Prostate gland (tissue), 2 donors: ENCODE measurements at regions not wholly inside any gene's neighbourhood (a gene's known extent, or its start where the extent isn't known, plus 50 kb on each side); places are given as distances from the start of the nearest gene placed in this dataset.

Experiments used
- DNase-seq: peaks from one replicate; pipeline ENCODE4 v3.0.0-alpha.2; 2019; ENCODE audit warnings: low spot score
- H3K27ac ChIP-seq, 2 donors: fragments of 200-600 bp; sonication (generic); 2 replicates each; pipeline ENCODE4 v1.5.1; 2017 to 2019
- H3K27me3 ChIP-seq: fragments of 200-600 bp; sonication (generic); replicated peaks from 2 replicates; pipeline ENCODE4 v1.5.1; 2019; ENCODE audit not compliant: insufficient read depth
- H3K36me3 ChIP-seq, 2 donors: fragments of 200-600 bp; sonication (generic); 1 replicate in 1 of 2; 2 replicates in 1 of 2; pipeline versions ENCODE4 v1.5.1 to v1.8.1; 2017 to 2019
- H3K4me1 ChIP-seq: fragments of 200-600 bp; sonication (generic); replicated peaks from 2 replicates; pipeline ENCODE4 v1.5.1; 2019
- H3K4me3 ChIP-seq, 2 donors: fragments of 200-600 bp; sonication (generic); 2 replicates each; pipeline ENCODE4 v1.5.1; 2017 to 2019
- H3K9me3 ChIP-seq: fragments of 200-600 bp; sonication (generic); 2 replicates; pipeline ENCODE4 v1.5.1; 2017
- CTCF ChIP-seq, 4 experiments: fragments of 200-600 bp in 2 of 4; fragments of 450-650 bp in 2 of 4; sonication (generic) in 2 of 4; IDR thresholded peaks; 1 replicate in 3 of 4; 2 replicates in 1 of 4; pipeline ENCODE4 v1.5.1; 2016 to 2019; ENCODE audit warnings: antibody characterized with exemption in 4 of 4, mild to moderate bottlenecking in 2 of 4, moderate library complexity in 2 of 4
- POLR2A ChIP-seq: fragments of 450-650 bp; IDR thresholded peaks from one replicate; pipeline ENCODE4 v1.6.1; 2016; ENCODE audit warnings: antibody characterized with exemption, mild to moderate bottlenecking
- POLR2AphosphoS5 ChIP-seq: sonication (generic); formaldehyde crosslinking; IDR thresholded peaks from one replicate; pipeline ENCODE4 v1.6.1; 2017; ENCODE audit warnings: antibody characterized with exemption
- WGBS: methylation state at CpG from one replicate; pipeline ENCODE4 v1.1.5; 2018; 5-methylcytosine and 5-hydroxymethylcytosine counted together
- intact Hi-C: fragments of 100-400 bp; cut with DNase I; formaldehyde crosslinking; loops from one replicate; pipeline ENCODE4 v1.14.2; 2022

GRCh38 chr4:119752936-119753335 lies 124.3 kb upstream of the PDE5A start:
- peaks cover 4% of the 10 kb centered on the region for H3K9me3 ChIP-seq
- no peaks in the 10 kb centered on the region for H3K36me3 ChIP-seq
- no peaks in the 10 kb centered on the region for H3K4me1 ChIP-seq
- no peak for TF ChIP-seq CTCF (IDR thresholded peaks at IDR 0.05)
- TF ChIP-seq POLR2AphosphoS5: no peak
- no peak for TF ChIP-seq POLR2A
- 83% methylated on average over 2 of the region's 2 CpGs for WGBS
- no peak overlapping the region for H3K27ac ChIP-seq
- no peak overlapping the region for H3K4me3 ChIP-seq
- no peak for DNase-seq
- H3K27me3 ChIP-seq: no peaks in the 10 kb centered on the region
- intact Hi-C loops: no loop called here

- Histone ChIP-seq H3K4me3 (no peak overlapping the region), H3K27ac (no peak overlapping the region), H3K9me3 (peaks cover 4% of the 10 kb centered on the region), H3K4me1 (no peaks in the 10 kb centered on the region), H3K36me3 (no peaks in the 10 kb centered on the region), H3K27me3 (no peaks in the 10 kb centered on the region)
- no peak for DNase-seq
- no peak for TF ChIP-seq POLR2A
- TF ChIP-seq POLR2AphosphoS5: no peak
- TF ChIP-seq CTCF (IDR thresholded peaks at IDR 0.05): no peak
- WGBS: 59% methylated on average over 1 of the region's 1 CpG
- intact Hi-C loops: no loop called here
These were observed 122.2 kb upstream of the PDE5A start for GRCh38 chr4:119750771-119751170.

GRCh38 chr4:119750048-119750447 lies 121.4 kb upstream of the PDE5A start:
- H3K4me1 ChIP-seq: no peaks in the 10 kb centered on the region
- no peak for DNase-seq
- H3K9me3 ChIP-seq: peaks cover 4% of the 10 kb centered on the region
- H3K27ac ChIP-seq: no peak overlapping the region
- TF ChIP-seq CTCF (IDR thresholded peaks at IDR 0.05): no peak
- TF ChIP-seq POLR2AphosphoS5: no peak
- no peak for TF ChIP-seq POLR2A
- no peaks in the 10 kb centered on the region for H3K36me3 ChIP-seq
- intact Hi-C loops: no loop called here
- H3K27me3 ChIP-seq: no peaks in the 10 kb centered on the region
- no peak overlapping the region for H3K4me3 ChIP-seq

GRCh38 chr4:119748853-119749252 lies 120.2 kb upstream of the PDE5A start:
- TF ChIP-seq POLR2AphosphoS5 (peak; percentile 29), POLR2A (no peak)
- WGBS: 11% methylated on average over 2 of the region's 2 CpGs
- Histone ChIP-seq H3K27me3 (no peaks in the 10 kb centered on the region), H3K36me3 (no peaks in the 10 kb centered on the region), H3K4me3 (no peak overlapping the region), H3K27ac (no peak overlapping the region), H3K9me3 (peaks cover 4% of the 10 kb centered on the region), H3K4me1 (no peaks in the 10 kb centered on the region)
- no peak for DNase-seq
- intact Hi-C loops: no loop called here

- Histone ChIP-seq H3K4me3 (no peak overlapping the region), H3K27me3 (no peaks in the 10 kb centered on the region), H3K9me3 (no peaks in the 10 kb centered on the region), H3K27ac (no peak overlapping the region), H3K36me3 (no peaks in the 10 kb centered on the region), H3K4me1 (no peaks in the 10 kb centered on the region)
- DNase-seq: no peak
- WGBS: 90% methylated on average over 3 of the region's 3 CpGs
- intact Hi-C loops: no loop called here
- TF ChIP-seq POLR2A (no peak), CTCF (IDR thresholded peaks at IDR 0.05) (no peak), POLR2AphosphoS5 (no peak)
These were observed 118.3 kb upstream of the PDE5A start for GRCh38 chr4:119746951-119747350.
